GM12891 (cell line): ENCODE measurements at regions not wholly inside any gene's neighbourhood (a gene's known extent, or its start where the extent isn't known, plus 50 kb on each side); places are given as distances from the start of the nearest gene placed in this dataset.

ENCODE experiments used
- DNase-seq: peaks from one replicate; pipeline ENCODE4 v3.0.0; 2011; ENCODE audit warnings: low spot score; ENCODE audit not compliant: insufficient read length
- FAIRE-seq: peaks from 2 replicates; lab custom pipeline; 2011; peaks lifted over from hg19 to GRCh38; lab: Jason Lieb, UNC
- PAX5 ChIP-seq: IDR thresholded peaks from 2 replicates; pipeline ENCODE4 v1.6.1; 2011; ENCODE audit warnings: low read length, moderate library complexity, mild to moderate bottlenecking; ENCODE audit not compliant: insufficient read depth, severe bottlenecking
- POLR2A ChIP-seq: IDR thresholded peaks from 2 replicates; pipeline ENCODE4 v1.6.1; 2011; ENCODE audit warnings: low read depth, low read length, control low read depth
- POLR2AphosphoS5 ChIP-seq: IDR thresholded peaks from 2 replicates; pipeline ENCODE4 v1.6.1; 2011; ENCODE audit warnings: low read depth, low read length, control low read depth
- POU2F2 ChIP-seq: IDR thresholded peaks from 2 replicates; pipeline ENCODE4 v1.6.1; 2011; ENCODE audit warnings: low read depth, mild to moderate bottlenecking, control low read depth, low read length, moderate library complexity
- SPI1 ChIP-seq: IDR thresholded peaks from 2 replicates; pipeline ENCODE4 v1.6.1; 2011; ENCODE audit warnings: low read depth, low read length, control low read depth
- TAF1 ChIP-seq: IDR thresholded peaks from 2 replicates; pipeline ENCODE4 v1.6.1; 2011; ENCODE audit warnings: low read depth, low read length, control low read depth

DNA sequence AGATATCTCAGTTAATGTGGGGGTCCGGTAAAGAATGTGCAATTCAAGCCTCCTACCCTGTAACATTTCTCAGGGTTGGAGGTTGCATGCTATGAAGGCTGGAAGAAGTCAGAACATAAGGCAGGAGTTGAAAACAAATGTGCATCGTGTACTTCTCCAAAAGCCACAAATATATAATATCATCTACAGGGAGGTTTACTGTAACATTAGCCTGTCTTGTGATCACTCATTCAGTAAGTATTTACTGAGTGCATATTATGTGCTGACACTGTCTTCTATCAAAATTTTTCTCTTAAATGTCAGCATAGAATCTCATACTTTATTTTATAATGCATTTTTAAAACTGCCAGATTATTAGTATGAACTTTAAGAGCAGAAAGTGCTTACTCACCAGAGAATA, 105.6 kb upstream of the ZNF366 start:
- DNase-seq, result no peak
- TF ChIP-seq POU2F2, result no peak
- no peak for TF ChIP-seq POLR2A
- no peak for TF ChIP-seq PAX5
- no peak for TF ChIP-seq POLR2AphosphoS5
- TF ChIP-seq SPI1, result no peak
- no peak for TF ChIP-seq TAF1
- FAIRE-seq, result no peak

DNA sequence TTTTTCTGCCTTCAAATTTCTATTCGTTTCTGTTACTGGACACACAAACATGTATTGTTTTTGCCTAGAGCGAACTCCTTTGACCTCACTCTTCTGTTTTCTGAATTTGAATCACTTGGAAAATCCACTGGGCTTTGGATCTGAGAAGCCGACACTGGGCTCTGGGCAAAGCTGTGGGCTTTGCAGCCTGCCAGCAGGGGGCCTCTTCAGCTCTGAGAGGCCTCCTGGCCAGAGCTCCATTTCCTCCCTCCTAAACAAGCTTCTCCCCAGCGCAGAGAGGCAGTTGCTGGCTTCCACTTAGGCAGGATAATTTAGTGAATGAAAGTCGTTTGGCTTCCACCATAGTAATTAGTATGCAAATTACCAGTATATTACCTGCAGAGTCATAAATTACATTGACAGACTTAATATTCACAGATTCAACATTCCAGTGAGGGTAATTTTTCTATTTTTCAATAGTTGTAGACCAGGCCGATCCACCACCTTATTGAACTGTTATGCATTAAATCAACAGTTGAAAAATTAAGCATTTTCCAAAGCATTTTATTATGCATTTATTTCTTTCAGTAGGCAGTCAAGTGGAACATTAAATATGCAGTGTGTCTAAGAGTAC, 104.0 kb upstream of the ZNF366 start:
- FAIRE-seq, result peak; percentile 83
- no peak for TF ChIP-seq POLR2AphosphoS5
- TF ChIP-seq POU2F2, result no peak
- no peak for TF ChIP-seq TAF1
- TF ChIP-seq POLR2A, result no peak
- no peak for TF ChIP-seq SPI1
- no peak for TF ChIP-seq PAX5
- DNase-seq, result peak; percentile 25

DNA sequence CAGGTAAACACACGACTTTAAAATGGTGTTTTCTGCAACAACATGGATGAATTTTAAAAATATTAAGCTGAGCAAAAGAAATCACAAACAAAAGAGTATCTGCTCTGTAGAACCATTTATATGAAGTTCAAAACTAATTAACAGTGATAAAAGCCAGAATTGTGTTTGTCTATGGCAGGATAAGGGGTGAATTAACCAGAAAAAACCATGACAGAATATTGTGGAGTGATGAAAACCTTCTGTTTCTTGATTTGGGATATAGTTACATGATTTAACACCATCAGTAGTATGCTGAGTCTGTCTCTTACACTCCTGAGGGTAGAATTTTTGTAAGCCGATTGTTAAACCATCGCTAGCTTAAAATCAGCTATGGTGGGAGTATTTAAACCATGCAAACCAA, 101.7 kb upstream of the ZNF366 start:
- DNase-seq (no peak), FAIRE-seq (no peak)
- no peak for TF ChIP-seq SPI1

DNA sequence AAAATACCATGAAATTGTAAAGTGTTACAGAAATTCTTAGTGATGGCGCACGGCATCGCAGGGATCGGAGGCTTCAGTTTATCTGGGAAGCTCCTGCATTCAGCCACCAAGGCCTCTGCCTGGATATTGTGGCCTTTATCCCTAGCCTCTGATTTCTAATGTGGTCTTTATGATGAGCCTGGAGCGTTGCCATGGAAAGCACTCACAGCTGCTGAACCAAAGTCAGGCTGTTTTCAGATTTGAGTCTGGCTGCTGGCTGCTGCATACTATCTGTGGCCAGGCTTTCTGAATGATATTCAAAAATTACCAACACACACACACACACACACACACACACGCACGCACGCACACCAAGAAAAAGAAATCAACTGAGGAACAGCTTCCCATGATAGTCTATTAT, 101.1 kb upstream of the ZNF366 start:
- TF ChIP-seq POU2F2, result no peak
- TF ChIP-seq SPI1, result no peak
- no peak for TF ChIP-seq POLR2AphosphoS5
- no peak for TF ChIP-seq TAF1
- no peak for TF ChIP-seq POLR2A
- no peak for TF ChIP-seq PAX5
- no peak for FAIRE-seq
- DNase-seq, result no peak

DNA sequence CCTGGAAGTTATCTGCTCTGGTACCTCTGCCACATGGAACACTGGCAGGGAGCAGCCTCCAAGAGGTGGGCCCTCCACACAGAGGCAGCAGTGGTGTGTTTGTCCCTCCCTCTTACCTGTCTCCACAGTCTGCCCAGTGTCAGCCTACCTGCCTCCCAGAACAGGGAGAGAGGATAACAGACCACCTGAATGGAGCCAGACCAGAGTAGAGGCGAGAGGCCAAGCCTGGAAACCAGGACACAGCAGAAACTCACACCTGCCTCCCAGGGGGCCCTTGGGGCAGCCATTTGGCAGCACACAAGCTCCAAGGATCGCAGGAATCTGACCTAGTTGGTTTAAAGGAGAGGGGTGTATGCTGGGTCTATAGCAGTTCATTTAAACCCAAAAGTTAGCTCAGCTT, 100.2 kb upstream of the ZNF366 start:
- TF ChIP-seq POU2F2 (no peak), SPI1 (no peak), POLR2A (no peak), TAF1 (no peak), POLR2AphosphoS5 (no peak), PAX5 (no peak)
- FAIRE-seq, result no peak
- no peak for DNase-seq

DNA sequence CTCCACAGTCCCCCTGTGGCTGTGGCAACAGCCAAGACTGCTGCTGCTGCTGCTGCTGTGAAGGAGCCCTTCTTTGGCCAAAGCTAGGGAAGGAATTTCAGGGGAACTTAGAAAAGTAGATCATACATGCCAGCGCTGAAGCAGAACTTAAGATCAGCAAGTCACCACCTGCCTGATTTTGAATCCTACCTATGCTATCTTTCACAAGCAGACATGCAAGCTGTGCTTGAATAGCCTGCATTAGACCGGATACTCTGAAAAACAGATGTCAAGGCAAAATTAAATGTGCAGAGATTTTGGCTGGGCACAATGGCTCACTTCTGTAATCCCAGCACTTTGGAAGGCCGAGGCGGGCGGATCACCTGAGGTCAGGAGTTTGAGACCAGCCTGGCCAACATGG, 99.3 kb upstream of the ZNF366 start:
- no peak for DNase-seq
- no peak for TF ChIP-seq POU2F2
- no peak for TF ChIP-seq POLR2A
- no peak for TF ChIP-seq TAF1
- no peak for TF ChIP-seq POLR2AphosphoS5
- FAIRE-seq, result no peak

DNA sequence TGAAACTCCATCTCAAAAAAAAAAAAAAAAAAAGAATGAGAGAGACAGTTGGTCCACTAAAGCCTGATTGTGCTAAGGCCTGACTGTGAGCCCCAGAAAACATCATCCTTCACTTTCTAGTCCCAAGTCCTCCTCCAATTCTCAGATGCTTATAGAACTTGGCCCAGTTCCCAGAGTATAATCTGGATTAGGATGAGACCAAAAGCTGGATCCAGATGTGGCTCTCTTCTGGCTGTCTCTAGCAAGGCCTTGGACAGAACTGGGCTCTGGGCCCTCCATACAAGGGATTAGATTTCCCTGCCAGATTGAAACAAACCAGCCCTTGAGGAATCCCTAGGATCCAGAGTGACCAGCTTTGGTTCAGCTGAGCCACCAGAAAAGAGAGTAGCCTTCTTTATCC, 98.4 kb upstream of the ZNF366 start:
- FAIRE-seq, result no peak
- TF ChIP-seq POLR2AphosphoS5 (no peak), POU2F2 (no peak)

DNA sequence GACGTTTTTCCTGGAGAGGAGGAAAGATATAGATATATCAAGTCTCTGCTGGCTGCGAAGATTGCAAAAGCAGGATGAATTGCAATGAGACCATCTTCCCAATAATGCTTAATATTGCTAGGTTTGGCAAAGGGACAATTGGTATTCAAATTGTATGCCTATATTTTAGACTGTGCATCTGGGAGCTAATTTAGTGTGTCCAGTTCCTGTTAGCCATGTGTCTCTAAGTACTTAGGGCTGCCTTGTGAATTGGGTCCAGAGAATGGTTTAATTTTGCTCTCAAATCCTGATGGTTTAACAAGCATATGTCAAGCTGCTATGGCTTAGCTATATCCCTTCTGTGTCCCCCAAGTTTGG, 97.6 kb upstream of the ZNF366 start:
- no peak for FAIRE-seq

More for the DNA sequence above, 98.4 kb upstream of the ZNF366 start:
- no peak for DNase-seq

DNA sequence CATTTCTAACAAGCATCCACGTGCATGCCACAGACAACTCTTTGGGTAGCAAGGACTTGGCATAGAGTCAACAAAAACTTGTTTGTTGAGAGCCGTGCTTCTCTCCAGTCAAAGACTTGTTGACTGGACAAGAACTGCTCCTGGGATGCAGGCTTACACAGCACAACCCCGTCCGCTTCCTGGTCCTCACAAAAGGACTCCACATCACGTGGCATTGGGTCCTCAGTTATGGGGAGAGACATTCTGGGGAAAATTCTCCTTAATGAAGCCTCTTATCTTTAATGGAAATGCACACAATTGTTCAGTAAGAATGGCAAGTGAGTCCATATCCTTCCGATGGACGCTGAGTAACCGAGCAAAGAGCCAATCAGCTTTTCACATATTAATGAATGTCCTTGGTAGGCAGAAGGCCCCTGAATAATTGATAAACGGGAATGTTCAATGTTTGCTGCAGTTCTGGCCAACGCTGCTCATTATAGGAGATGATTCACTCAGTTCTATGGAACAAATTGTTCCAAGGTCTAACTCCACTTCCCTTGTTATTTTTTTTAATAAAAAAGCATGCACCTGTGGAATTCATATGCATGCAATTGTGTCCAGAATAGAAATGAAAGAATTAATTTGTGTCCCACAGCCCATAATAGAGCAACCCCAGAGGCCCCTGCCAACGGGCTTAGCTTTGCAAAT, 97.0 kb upstream of the ZNF366 start:
- no peak for TF ChIP-seq TAF1
- no peak for TF ChIP-seq SPI1
- no peak for TF ChIP-seq POU2F2
- TF ChIP-seq PAX5, result no peak
- TF ChIP-seq POLR2AphosphoS5, result no peak
- no peak for TF ChIP-seq POLR2A
- FAIRE-seq (no peak), DNase-seq (no peak)

More for the DNA sequence above, 97.6 kb upstream of the ZNF366 start:
- no peak for DNase-seq
- no peak for TF ChIP-seq TAF1
- no peak for TF ChIP-seq SPI1
- TF ChIP-seq POU2F2, result no peak
- TF ChIP-seq POLR2AphosphoS5, result no peak
- TF ChIP-seq PAX5, result no peak
- TF ChIP-seq POLR2A, result no peak

DNA sequence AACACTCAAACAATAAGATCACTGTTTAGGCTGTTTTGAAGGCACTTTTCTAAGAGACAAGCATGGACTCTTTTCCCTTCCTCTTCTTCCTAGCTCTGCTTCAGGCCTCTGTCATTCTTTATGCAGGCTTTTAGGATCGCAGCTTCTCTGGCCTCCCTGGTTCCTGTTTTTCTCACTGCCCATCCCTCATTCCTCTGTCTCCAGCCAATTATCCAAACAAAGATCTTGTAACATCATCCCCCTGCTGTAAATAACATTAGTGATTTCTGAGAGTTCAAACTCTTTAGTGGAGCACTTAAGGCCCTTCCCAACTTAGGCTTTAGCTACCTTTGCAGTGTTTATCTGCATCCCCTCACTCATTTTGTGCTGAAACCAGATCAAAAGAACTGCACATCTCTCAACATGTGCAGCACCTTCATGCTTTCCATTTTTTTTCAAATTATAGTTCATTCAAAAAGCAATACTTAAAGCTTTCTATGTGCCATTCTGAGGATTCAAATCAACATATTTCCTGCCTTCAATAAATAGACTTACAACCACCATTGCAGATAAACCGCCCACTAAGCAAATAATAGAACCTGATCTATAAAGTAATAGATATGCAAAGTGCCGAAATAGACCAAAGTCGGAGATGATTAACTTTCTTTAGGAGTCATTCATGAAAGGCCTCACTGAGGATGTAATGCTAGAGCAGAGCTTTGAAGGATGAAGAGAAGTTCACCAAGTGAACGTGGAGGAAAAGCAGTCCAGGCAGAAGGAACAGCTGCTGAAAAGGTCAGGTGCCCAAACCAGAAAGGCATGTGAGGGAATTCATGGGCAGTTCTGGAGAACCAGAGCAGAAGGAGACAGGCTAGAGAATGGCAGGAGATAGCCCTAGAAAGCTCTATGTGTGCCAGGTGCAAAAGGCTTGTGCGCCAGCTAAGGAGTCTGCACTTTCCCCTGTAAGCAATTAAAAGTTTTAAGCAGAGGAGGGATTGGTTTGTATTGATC, 95.8 kb upstream of the ZNF366 start:
- FAIRE-seq (no peak), DNase-seq (no peak)
- TF ChIP-seq SPI1 (no peak), POLR2A (no peak), POU2F2 (no peak), POLR2AphosphoS5 (no peak), TAF1 (no peak), PAX5 (no peak)
